ENCODE measurements at regions not wholly inside any gene's neighbourhood (a gene's known extent, or its start where the extent isn't known, plus 50 kb on each side); places are given as distances from the start of the nearest gene placed in this dataset.

DNA sequence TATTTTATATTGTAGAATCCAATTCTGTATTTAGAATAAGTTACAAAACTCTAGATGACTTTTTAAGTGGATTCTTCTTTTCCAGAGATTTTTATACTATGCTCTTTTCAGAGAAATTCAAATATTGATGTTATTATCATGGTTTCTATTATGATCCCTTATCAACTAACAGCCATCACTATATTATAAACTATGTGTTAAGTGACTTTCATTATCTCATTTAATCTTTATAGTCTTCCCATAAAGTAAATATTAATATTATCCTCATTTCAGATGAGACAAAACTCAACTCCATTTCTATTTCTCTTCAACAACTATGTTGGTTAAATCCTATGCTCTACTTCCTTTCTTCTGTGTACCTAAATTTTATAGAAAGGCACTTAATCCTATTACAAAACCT is 132.6 kb downstream of the ANKRD50 start:
- TF ChIP-seq CTCF (IDR thresholded peaks at IDR 0.05) (no peak), ZFX (IDR thresholded peaks at IDR 0.05; ENCODE audit: borderline replicate concordance) (no peak)
- no peak overlapping the region for H3K27ac ChIP-seq

- no peak overlapping the region for H3K27ac ChIP-seq
- no peak for TF ChIP-seq CTCF (IDR thresholded peaks at IDR 0.05)
- no peak for TF ChIP-seq ZFX (IDR thresholded peaks at IDR 0.05; ENCODE audit: borderline replicate concordance)
Measured at GRCh38 chr4:124583797-124584196, 128.7 kb downstream of the ANKRD50 start.

DNA sequence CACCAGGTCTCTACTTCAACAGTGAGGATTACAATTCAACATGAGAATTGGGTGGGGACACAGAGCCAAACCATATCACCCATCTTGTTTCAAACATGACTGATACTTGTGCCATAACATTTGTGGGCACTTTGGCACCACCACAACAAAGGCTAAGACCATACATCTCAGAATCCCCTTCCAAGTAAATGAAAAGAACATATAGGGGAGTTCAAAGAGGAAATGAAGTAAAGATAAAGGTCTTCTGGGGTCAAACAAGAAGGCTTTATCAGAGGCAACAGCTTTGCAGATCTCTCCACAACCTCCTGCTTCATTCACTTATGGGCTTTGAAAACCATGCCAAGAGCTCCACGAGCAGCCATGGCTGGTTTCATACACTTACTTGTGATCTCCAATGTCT is 122.7 kb downstream of the ANKRD50 start:
- TF ChIP-seq CTCF (IDR thresholded peaks at IDR 0.05) (no peak), ZFX (IDR thresholded peaks at IDR 0.05; ENCODE audit: borderline replicate concordance) (no peak)
- no peak overlapping the region for H3K27ac ChIP-seq

- TF ChIP-seq CTCF (IDR thresholded peaks at IDR 0.05) (no peak), ZFX (IDR thresholded peaks at IDR 0.05; ENCODE audit: borderline replicate concordance) (no peak)
- H3K27ac ChIP-seq = no peak overlapping the region
Measured at GRCh38 chr4:124590480-124590879, 122.1 kb downstream of the ANKRD50 start.

GRCh38 chr4:124591637-124592036 is 120.9 kb downstream of the ANKRD50 start:
- no peak for TF ChIP-seq CTCF (IDR thresholded peaks at IDR 0.05)
- no peak for TF ChIP-seq ZFX (IDR thresholded peaks at IDR 0.05; ENCODE audit: borderline replicate concordance)
- H3K27ac ChIP-seq = no peak overlapping the region

DNA sequence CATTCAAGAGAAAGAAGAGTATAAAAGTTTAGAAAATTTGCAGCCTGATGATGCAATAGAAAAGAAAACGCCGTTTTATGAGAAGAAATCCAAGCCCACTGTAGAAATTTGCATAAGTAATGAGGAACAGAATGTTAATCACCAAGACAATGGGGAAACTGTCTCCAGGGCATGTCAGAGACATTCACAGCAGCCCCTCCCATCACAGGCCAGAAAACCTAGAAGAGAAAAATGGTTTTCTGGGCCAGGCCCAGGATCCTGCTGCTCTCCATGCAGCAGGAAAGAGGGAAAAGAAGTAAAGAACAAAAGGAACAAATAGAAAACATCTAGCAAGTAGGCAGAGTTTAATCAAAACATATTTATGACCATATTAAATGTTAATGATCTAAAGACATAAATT is 119.0 kb downstream of the ANKRD50 start:
- no peak for TF ChIP-seq CTCF (IDR thresholded peaks at IDR 0.05)
- no peak for TF ChIP-seq ZFX (IDR thresholded peaks at IDR 0.05; ENCODE audit: borderline replicate concordance)
- no peak overlapping the region for H3K27ac ChIP-seq

DNA sequence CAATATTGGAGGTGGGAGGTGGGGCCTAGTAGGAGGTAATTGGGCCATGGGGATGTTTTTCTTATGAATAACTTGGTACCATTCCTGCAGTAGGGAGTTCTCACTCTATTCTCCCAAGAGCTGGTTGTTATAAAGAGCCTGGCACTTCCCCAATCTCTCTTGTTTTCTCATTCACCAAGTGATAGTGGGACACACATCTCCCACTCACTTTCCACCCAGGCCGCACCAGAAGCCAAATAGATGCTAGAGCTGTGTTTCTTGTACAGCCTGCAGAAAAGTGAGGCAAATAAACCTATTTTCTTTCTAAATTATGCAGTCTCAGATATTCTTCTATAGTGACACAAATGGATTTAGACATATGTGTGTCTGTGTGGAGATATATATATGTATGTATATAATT is 117.6 kb downstream of the ANKRD50 start:
- TF ChIP-seq ZFX (IDR thresholded peaks at IDR 0.05; ENCODE audit: borderline replicate concordance) (no peak), CTCF (IDR thresholded peaks at IDR 0.05) (no peak)
- no peak overlapping the region for H3K27ac ChIP-seq

Measured in 22Rv1 (cell line).